OCI-M2 (cell line): ENCODE measurements at regions not wholly inside any gene's neighbourhood (a gene's known extent, or its start where the extent isn't known, plus 50 kb on each side); places are given as distances from the start of the nearest gene placed in this dataset.
"Not testable (repeated sequence)": the region's sequence is repeated elsewhere in the genome, so short reads cannot be mapped to it uniquely, and the experiment has no call there.

Experiments
- DNase-seq: peaks from one replicate; lab custom pipeline; 2025; ENCODE audit not compliant: unreplicated experiment; lab: John Stamatoyannopoulos, UW

- no peak for DNase-seq
Measured at GRCh38 chr20:4322499-4322898, 73.4 kb upstream of the ADRA1D start.

- no peak for DNase-seq
Measured at GRCh38 chr20:4320291-4320690, 71.2 kb upstream of the ADRA1D start.

- DNase-seq: no peak
Measured at GRCh38 chr20:4318891-4319290, 69.8 kb upstream of the ADRA1D start.

- not testable (repeated sequence) for DNase-seq
Measured at GRCh38 chr20:4310616-4311015, 61.5 kb upstream of the ADRA1D start.

GRCh38 chr20:4306206-4306605, 57.1 kb upstream of the ADRA1D start:
- DNase-seq: no peak

GRCh38 chr20:4305091-4305490, 56.0 kb upstream of the ADRA1D start:
- DNase-seq: no peak

GRCh38 chr20:4304601-4305000, 55.5 kb upstream of the ADRA1D start:
- no peak for DNase-seq

- DNase-seq: no peak
Measured at GRCh38 chr20:4303136-4303535, 54.0 kb upstream of the ADRA1D start.

GRCh38 chr20:4300921-4301320, 51.8 kb upstream of the ADRA1D start:
- no peak for DNase-seq

DNA sequence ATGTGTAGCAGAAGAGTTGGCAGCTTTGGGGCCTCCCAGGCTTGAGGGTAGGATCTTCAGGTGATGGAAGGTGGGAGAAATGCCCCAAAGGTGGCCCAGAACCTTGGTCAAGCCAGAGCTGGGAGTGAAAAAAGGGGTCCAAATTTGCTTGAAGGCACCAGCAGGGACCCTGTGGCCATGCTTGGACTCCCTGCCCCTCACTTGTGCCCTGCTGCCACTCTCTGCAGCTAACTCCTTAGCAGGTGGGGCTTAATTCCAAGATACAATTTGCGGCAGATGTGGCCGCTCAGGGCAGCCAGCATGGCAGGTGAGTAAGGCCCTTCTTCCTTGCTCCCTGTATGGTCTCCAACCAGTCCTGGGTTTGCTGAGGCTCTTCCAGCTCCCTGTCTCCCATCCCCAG, 51.3 kb upstream of the ADRA1D start:
- no peak for DNase-seq

DNA sequence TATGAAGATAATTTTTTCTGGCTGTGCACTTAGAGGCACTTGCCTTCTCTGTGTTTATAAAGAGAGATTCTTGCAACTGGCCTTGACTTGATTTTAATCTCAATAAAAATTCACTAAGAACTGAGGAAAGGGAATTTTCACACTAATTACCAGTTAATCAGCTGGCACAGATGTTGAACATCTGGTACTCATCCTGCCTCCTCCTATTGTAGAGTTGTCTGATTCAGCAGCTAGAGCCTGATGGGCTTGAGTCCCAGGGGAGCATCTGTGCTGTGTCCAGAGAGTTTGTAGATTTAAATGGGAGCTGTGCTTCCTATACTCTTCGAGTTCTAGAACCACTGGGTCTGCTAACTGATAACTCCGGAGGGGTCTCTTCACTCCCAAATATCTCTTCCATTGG, 50.7 kb upstream of the ADRA1D start:
- no peak for DNase-seq

- no peak for DNase-seq
Measured at GRCh38 chr20:4299216-4299615, 50.1 kb upstream of the ADRA1D start.
